ENCODE measurements at regions not wholly inside any gene's neighbourhood (a gene's known extent, or its start where the extent isn't known, plus 50 kb on each side); places are given as distances from the start of the nearest gene placed in this dataset.

- no peaks in the 10 kb centered on the region for H3K36me3 Mint-ChIP-seq (ENCODE audit: insufficient read depth)
- no peaks in the 10 kb centered on the region for H3K27me3 Mint-ChIP-seq
- no peak overlapping the region for H3K27ac Mint-ChIP-seq
- no peak overlapping the region for H3K4me3 Mint-ChIP-seq
- ATAC-seq (replicated peaks) (no peak), DNase-seq (no peak)
- peaks cover 0 to 11% of the 10 kb centered on the region in 2 donors for H3K9me3 Mint-ChIP-seq
- no peaks in the 10 kb centered on the region for H3K4me1 Mint-ChIP-seq (ENCODE audit: low read depth in 2 of 2)
Observed at GRCh38 chr18:40570615-40571014, 1384.4 kb upstream of the PIK3C3 start.

GRCh38 chr18:40569605-40570004 lies 1385.4 kb upstream of the PIK3C3 start:
- H3K9me3 Mint-ChIP-seq, result peaks cover 0 to 10% of the 10 kb centered on the region in 2 donors
- no peaks in the 10 kb centered on the region for H3K4me1 Mint-ChIP-seq (ENCODE audit: low read depth in 2 of 2)

GRCh38 chr18:40566510-40566844 lies 1388.6 kb upstream of the PIK3C3 start:
- Mint-ChIP-seq H3K4me3 (no peak overlapping the region), H3K27ac (no peak overlapping the region), H3K4me1 (ENCODE audit: low read depth in 2 of 2) (no peaks in the 10 kb centered on the region), H3K27me3 (no peaks in the 10 kb centered on the region), H3K36me3 (ENCODE audit: insufficient read depth) (no peaks in the 10 kb centered on the region), H3K9me3 (peaks cover 0 to 5% of the 10 kb centered on the region in 2 donors)
- DNase-seq (no peak), ATAC-seq (replicated peaks) (no peak)

More at GRCh38 chr18:40569605-40570004, 1385.4 kb upstream of the PIK3C3 start:
- no peaks in the 10 kb centered on the region for H3K27me3 Mint-ChIP-seq
- DNase-seq (no peak), ATAC-seq (replicated peaks) (no peak)
- no peaks in the 10 kb centered on the region for H3K36me3 Mint-ChIP-seq (ENCODE audit: insufficient read depth)
- no peak overlapping the region for H3K27ac Mint-ChIP-seq
- H3K4me3 Mint-ChIP-seq, result no peak overlapping the region

GRCh38 chr18:40565805-40566509 lies 1389.1 kb upstream of the PIK3C3 start:
- Mint-ChIP-seq H3K27ac (no peak overlapping the region), H3K27me3 (no peaks in the 10 kb centered on the region), H3K36me3 (ENCODE audit: insufficient read depth) (no peaks in the 10 kb centered on the region), H3K4me3 (no peak overlapping the region), H3K9me3 (peaks cover 0 to 5% of the 10 kb centered on the region in 2 donors), H3K4me1 (ENCODE audit: low read depth in 2 of 2) (no peaks in the 10 kb centered on the region)
- ATAC-seq (replicated peaks) (no peak), DNase-seq (no peak)

GRCh38 chr18:40559556-40559955 lies 1395.5 kb upstream of the PIK3C3 start:
- ATAC-seq (replicated peaks), result no peak
- no peak overlapping the region for H3K27ac Mint-ChIP-seq
- no peaks in the 10 kb centered on the region for H3K27me3 Mint-ChIP-seq
- no peak for DNase-seq
- H3K4me1 Mint-ChIP-seq (ENCODE audit: low read depth in 2 of 2), result no peaks in the 10 kb centered on the region
- no peak overlapping the region for H3K4me3 Mint-ChIP-seq
- peaks cover 0 to 2% of the 10 kb centered on the region in 2 donors for H3K9me3 Mint-ChIP-seq
- H3K36me3 Mint-ChIP-seq (ENCODE audit: insufficient read depth), result no peaks in the 10 kb centered on the region

- no peaks in the 10 kb centered on the region for H3K4me1 Mint-ChIP-seq (ENCODE audit: low read depth in 2 of 2)
- H3K9me3 Mint-ChIP-seq, result peaks cover 0 to 4% of the 10 kb centered on the region in 2 donors
- no peak overlapping the region for H3K4me3 Mint-ChIP-seq
- no peaks in the 10 kb centered on the region for H3K36me3 Mint-ChIP-seq (ENCODE audit: insufficient read depth)
- DNase-seq (no peak), ATAC-seq (replicated peaks) (no peak)
- no peaks in the 10 kb centered on the region for H3K27me3 Mint-ChIP-seq
- no peak overlapping the region for H3K27ac Mint-ChIP-seq
Observed at GRCh38 chr18:40558706-40559392, 1396.2 kb upstream of the PIK3C3 start.

GRCh38 chr18:40555914-40556313 lies 1399.1 kb upstream of the PIK3C3 start:
- no peaks in the 10 kb centered on the region for H3K27me3 Mint-ChIP-seq
- H3K27ac Mint-ChIP-seq, result no peak overlapping the region
- no peaks in the 10 kb centered on the region for H3K36me3 Mint-ChIP-seq (ENCODE audit: insufficient read depth)
- peaks cover 2 to 8% of the 10 kb centered on the region in 2 donors for H3K9me3 Mint-ChIP-seq
- ATAC-seq (replicated peaks) (no peak), DNase-seq (no peak)
- no peaks in the 10 kb centered on the region for H3K4me1 Mint-ChIP-seq (ENCODE audit: low read depth in 2 of 2)
- H3K4me3 Mint-ChIP-seq, result no peak overlapping the region

GRCh38 chr18:40553029-40553428 lies 1402.0 kb upstream of the PIK3C3 start:
- no peak overlapping the region for H3K4me3 Mint-ChIP-seq
- DNase-seq (no peak), ATAC-seq (replicated peaks) (no peak)
- H3K36me3 Mint-ChIP-seq (ENCODE audit: insufficient read depth), result no peaks in the 10 kb centered on the region
- peaks cover 2 to 10% of the 10 kb centered on the region in 2 donors for H3K9me3 Mint-ChIP-seq
- no peak overlapping the region for H3K27ac Mint-ChIP-seq
- no peaks in the 10 kb centered on the region for H3K4me1 Mint-ChIP-seq (ENCODE audit: low read depth in 2 of 2)
- no peaks in the 10 kb centered on the region for H3K27me3 Mint-ChIP-seq

- DNase-seq (no peak), ATAC-seq (replicated peaks) (no peak)
- Mint-ChIP-seq H3K27ac (no peak overlapping the region), H3K4me3 (no peak overlapping the region), H3K9me3 (peaks cover 2 to 10% of the 10 kb centered on the region in 2 donors), H3K4me1 (ENCODE audit: low read depth in 2 of 2) (no peaks in the 10 kb centered on the region), H3K36me3 (ENCODE audit: insufficient read depth) (no peaks in the 10 kb centered on the region), H3K27me3 (no peaks in the 10 kb centered on the region)
Observed at GRCh38 chr18:40546875-40547274, 1408.2 kb upstream of the PIK3C3 start.

GRCh38 chr18:40534723-40535122 lies 1420.3 kb upstream of the PIK3C3 start:
- H3K36me3 Mint-ChIP-seq (ENCODE audit: insufficient read depth), result no peaks in the 10 kb centered on the region
- no peak overlapping the region for H3K4me3 Mint-ChIP-seq
- H3K9me3 Mint-ChIP-seq, result peaks cover 12 to 14% of the 10 kb centered on the region in 2 donors
- no peaks in the 10 kb centered on the region for H3K4me1 Mint-ChIP-seq (ENCODE audit: low read depth in 2 of 2)
- DNase-seq (no peak), ATAC-seq (replicated peaks) (no peak)
- no peak overlapping the region for H3K27ac Mint-ChIP-seq
- no peaks in the 10 kb centered on the region for H3K27me3 Mint-ChIP-seq

- Mint-ChIP-seq H3K9me3 (peaks cover 6 to 9% of the 10 kb centered on the region in 2 donors), H3K36me3 (ENCODE audit: insufficient read depth) (no peaks in the 10 kb centered on the region), H3K27me3 (no peaks in the 10 kb centered on the region), H3K4me1 (ENCODE audit: low read depth in 2 of 2) (no peaks in the 10 kb centered on the region), H3K4me3 (no peak overlapping the region), H3K27ac (no peak overlapping the region)
- ATAC-seq (replicated peaks), result no peak
- no peak for DNase-seq
Observed at GRCh38 chr18:40532046-40532445, 1423.0 kb upstream of the PIK3C3 start.

- ATAC-seq (replicated peaks) (no peak), DNase-seq (no peak)
- Mint-ChIP-seq H3K27ac (no peak overlapping the region), H3K9me3 (peaks cover 6 to 9% of the 10 kb centered on the region in 2 donors), H3K36me3 (ENCODE audit: insufficient read depth) (no peaks in the 10 kb centered on the region), H3K27me3 (no peaks in the 10 kb centered on the region), H3K4me1 (ENCODE audit: low read depth in 2 of 2) (no peaks in the 10 kb centered on the region), H3K4me3 (no peak overlapping the region)
Observed at GRCh38 chr18:40531051-40531450, 1424.0 kb upstream of the PIK3C3 start.

- Mint-ChIP-seq H3K27me3 (no peaks in the 10 kb centered on the region), H3K36me3 (ENCODE audit: insufficient read depth) (no peaks in the 10 kb centered on the region), H3K27ac (no peak overlapping the region), H3K4me1 (ENCODE audit: low read depth in 2 of 2) (no peaks in the 10 kb centered on the region), H3K4me3 (no peak overlapping the region), H3K9me3 (peaks cover under 1 to 5% of the 10 kb centered on the region in 2 donors)
- no peak for ATAC-seq (replicated peaks)
- DNase-seq, result no peak
Observed at GRCh38 chr18:40529478-40529877, 1425.6 kb upstream of the PIK3C3 start.

- Mint-ChIP-seq H3K36me3 (ENCODE audit: insufficient read depth) (no peaks in the 10 kb centered on the region), H3K4me1 (ENCODE audit: low read depth in 2 of 2) (no peaks in the 10 kb centered on the region), H3K27me3 (no peaks in the 10 kb centered on the region), H3K9me3 (peaks cover 3 to 5% of the 10 kb centered on the region in 2 donors), H3K27ac (no peak overlapping the region), H3K4me3 (no peak overlapping the region)
- DNase-seq (no peak), ATAC-seq (replicated peaks) (no peak)
Observed at GRCh38 chr18:40524881-40525280, 1430.2 kb upstream of the PIK3C3 start.
